HG02981 (cell line): ENCODE measurements at regions not wholly inside any gene's neighbourhood (a gene's known extent, or its start where the extent isn't known, plus 50 kb on each side); places are given as distances from the start of the nearest gene placed in this dataset.
"Not testable (repeated sequence)": the region's sequence is repeated elsewhere in the genome, so short reads cannot be mapped to it uniquely, and the experiment has no call there.

ENCODE experiments used
- ATAC-seq: cut with Tn5 transposase; IDR thresholded peaks from one replicate; pipeline ENCODE4 v1.9.1; 2021; ENCODE audit warnings: mild to moderate bottlenecking, moderate library complexity; ENCODE audit not compliant: unreplicated experiment

DNA sequence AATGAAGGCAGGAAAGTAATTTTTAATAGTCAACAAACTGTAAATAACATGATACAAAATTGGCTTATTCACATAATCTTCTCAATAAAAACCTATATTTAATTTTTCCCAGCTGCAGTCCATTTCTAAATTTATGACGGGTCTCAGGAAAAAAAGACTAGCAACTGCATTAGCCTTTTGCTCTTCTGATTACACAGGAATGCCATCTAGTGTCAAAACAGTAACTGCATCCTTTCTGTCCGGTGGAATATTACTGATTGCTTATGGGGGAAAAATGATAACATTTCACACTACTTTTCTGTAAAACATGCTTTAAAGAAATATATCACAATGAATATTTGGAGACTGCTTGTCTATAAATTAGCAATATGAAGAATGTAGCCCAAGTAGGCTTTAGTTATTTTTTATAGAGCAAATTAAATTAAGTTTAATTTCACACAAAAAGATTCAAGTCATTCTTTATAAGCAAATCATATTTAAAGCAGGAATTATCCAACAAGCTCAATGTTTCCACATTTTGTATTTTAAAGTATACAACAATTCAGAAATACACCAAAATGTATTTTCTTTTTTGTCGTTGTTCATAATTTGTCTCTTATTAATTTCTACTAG, 534.7 kb downstream of the CDH10 start:
- no peak for ATAC-seq

DNA sequence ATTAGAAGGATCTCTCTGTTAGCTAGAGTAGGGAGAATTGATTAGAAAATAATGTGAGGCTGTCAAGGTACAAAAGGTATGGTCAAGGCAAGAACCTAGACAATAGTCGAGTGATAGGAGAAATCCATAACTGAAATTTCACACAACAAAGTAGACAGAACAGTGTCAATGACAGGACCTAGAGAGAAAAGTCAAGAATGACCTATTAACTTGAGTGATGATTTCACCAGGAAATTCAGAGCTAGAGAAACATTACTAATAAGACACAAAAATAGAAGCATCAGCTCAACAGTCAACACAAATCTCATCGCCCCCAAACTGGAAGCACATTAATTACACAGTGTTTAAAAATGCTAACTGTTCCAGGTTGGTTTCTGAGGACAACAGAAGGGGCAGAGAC, 532.4 kb downstream of the CDH10 start:
- no peak for ATAC-seq

DNA sequence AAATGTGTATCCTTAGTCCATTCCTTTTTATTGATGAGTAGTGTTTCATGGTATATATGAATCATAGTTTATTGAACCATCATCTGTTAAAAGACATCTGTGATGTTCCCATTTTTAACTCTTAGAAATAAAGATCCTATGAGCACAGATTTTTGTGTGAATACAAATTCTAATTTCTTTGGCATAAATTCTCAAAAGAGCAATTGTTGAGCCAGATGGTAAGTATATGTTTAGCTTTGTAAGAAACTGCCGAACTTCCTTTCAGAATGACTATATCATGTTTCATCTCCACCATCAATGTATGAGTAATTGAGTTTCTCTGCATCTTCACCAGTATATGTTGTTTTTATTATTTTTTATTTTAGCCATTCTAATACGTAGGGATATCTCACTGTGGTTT, 526.4 kb downstream of the CDH10 start:
- ATAC-seq, result no peak

DNA sequence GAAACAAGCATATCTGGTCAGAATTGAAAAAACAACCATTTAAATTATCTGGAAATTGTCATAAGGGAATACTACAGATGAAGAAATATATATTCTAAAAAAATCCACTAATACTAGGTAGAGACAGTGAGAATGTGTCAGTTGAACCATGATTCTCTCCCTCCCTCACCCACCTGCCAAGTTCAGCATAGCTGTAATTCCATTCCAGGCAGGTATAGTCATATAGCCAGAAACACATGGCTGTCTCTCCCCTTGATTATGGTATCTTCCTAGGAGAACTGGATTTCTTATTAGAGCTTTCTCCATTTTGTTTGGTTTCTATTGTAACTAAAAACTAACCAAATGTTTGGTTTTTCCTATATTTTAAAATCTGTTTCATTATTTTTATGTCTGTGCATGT, 509.2 kb downstream of the CDH10 start:
- no peak for ATAC-seq

DNA sequence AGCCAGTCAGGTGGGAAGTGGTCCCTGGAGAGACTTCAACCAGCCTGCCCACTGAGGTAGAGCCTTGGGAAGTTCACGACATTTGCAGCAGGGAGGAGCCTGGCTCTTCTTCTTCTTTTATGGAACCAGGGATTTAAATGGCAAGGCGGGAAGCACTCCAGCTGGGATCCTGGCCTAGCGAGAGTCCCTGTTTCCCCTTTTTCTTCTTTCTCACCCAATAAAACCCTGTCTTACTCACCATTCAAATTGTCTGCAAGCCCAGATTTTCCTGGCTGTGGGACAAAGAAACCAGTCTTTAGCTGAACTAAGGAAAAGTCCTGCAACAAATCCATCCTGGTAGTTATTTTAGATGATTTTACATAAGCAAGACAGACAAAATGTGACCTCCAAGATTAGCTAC, 503.7 kb downstream of the CDH10 start:
- ATAC-seq, result no peak

DNA sequence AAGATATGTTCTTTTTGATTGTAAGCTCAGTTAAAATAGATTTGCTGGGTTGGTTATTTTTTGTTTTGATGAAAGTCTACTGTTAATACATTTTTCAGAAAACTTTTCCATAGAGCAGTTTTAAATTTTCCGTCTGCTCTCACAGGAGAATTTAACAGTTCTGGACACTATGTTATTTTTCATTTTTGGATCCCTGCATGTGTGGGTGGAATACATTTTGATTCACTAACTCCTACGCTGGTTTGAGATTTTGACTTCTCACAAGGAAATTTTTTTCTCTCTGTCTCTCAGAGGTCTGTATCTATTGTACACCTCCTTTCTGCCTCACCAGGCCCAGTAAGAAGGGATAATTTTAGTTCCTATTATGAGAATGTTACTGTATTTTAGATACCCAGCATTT, 502.4 kb downstream of the CDH10 start:
- no peak for ATAC-seq

DNA sequence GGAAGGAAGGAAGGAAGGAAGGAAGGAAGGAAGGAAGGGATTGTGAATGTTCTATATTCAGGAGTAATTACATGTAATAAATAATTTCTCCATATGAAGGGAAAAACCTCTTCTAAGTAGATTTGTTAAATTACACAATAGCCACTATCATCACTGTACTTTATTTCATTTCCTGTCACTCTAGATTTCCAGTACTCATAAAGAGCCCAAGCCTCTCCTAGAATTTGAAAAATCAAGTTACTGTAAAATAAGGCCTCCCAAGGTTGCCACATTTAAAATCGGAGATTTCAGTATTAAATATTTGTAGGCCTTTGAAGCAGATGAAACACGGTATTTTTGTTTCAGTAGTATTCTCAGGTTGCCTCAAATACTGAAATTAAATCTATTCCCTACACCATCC, 499.0 kb downstream of the CDH10 start:
- ATAC-seq, result no peak

DNA sequence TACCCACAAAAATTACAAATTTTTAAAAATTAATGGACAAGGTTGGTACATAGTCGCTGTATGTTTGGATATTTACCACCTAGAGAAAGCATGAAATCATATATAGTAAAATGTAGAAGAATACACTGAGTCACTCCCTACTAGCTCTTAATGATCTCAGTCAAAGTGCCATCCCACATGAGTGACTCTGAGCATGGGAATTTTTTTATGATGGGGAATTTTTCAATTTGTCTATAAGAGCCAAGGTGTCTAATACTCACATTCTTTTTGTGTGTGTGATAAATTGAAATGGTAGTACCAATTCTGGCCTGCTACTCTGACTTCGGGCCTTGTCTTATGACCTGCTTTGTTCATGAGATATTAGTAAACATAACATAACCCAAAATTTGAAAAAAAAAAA, 483.2 kb downstream of the CDH10 start:
- ATAC-seq, result no peak

DNA sequence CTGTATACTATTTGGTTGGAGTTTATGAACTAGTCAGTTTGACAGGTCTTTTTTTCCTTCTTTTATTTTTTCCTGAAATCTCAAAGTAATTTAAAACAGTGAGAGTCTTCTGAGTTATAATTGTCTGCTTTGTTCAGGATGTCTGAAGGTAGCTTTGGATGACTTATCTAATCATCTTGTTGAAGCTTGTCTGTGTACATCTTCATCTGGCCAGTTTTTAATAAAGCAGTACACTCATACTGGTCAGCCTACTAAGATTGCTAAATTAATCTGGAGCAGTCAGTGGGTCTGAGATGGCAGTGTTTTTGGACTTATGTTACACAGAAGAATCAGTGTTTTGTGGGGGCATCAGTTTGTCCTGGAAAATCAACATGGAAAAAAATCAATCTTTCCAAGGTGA, 482.4 kb downstream of the CDH10 start:
- no peak for ATAC-seq

DNA sequence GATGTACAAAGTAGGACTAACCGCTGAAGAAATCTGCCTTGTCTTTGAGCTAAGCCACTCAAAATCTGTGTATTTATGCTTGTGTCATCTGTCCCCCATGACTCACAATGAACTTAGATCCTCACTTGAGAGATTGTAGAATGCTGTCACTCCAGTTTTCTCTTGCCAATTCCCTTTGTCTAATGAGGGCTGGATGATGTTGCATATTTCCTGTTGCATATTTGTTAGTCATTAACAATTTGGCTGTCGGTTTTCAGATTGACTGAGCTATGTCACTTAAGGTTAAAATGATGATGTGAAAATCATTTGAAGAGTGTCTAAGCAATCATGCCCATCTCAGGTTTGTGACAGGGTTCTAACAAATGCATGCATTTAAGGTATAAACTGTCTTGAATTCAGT, 481.7 kb downstream of the CDH10 start:
- no peak for ATAC-seq

DNA sequence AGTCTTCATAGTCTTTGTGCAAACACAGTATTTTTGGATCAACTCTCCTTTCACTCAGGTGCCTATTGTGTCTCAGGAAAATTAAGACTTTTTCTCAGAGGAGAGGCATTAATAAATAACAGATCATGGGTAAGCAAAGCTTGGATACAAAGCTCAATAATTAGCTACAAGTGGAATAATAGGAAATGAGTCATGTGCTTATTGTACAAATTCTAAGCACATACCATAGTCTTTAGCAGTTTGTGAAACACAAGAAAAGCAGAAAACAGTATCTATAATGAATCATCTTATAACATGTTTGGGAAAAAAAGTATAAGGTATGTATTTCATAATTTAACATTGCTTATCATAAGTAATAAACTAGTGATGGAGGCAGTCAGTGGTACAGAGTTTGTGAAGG, 477.0 kb downstream of the CDH10 start:
- no peak for ATAC-seq

DNA sequence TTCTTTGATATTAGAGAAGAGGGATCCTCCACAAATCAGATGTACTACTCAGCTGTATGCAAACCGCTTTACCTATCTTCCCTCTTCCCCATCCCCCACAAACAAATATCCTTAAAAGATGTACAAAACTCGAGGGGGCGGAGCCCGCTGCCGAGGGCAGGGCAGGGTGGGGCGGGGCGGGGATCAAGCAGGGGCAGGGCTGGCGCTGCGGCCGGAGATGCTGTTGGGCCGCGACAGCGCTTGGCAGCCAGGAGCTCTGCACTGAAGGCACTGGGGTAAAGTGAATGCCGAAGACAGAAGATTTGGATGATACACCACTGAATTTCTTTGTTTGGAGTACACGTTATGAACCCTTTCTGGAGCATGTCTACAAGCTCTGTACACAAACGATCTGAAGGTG, 474.8 kb downstream of the CDH10 start:
- no peak for ATAC-seq

DNA sequence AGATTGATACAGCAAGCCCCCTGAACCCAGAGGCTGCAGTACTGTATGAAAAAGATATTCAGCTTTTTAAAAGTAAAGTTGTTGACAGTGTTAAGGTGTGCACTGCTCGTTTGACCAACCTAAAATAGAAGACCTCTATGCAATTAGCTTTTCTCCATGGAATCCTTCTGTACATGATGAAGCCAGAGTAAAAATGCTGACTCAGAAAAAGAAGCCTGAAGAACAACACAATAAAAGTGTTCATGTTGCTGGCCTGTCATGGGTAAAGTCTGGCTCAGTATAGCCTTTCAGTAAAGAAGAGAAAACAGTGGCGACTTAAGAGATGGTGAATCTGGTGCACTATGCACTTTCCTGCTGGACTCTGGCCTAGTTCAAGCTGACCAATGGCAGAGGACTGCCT, 473.8 kb downstream of the CDH10 start:
- not testable (repeated sequence) for ATAC-seq

DNA sequence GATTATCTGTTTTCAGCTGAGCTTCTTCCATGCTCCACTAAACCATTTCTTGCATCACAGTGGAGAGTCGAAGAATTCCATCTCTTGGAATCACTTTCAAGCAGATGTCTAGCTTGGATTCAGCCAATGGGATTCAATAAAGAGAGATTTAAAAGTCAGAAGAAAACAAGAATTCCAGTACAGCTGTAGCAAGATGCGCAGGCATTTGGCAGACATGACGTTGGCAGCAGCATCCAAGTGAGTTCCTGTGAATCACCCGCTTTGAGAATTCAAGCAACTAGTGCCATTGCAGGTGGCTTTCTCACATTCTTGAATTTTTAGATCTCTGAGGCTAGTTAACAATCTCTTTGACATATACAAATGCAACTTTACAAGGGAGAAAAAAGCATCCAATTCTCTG, 467.0 kb downstream of the CDH10 start:
- ATAC-seq, result no peak

DNA sequence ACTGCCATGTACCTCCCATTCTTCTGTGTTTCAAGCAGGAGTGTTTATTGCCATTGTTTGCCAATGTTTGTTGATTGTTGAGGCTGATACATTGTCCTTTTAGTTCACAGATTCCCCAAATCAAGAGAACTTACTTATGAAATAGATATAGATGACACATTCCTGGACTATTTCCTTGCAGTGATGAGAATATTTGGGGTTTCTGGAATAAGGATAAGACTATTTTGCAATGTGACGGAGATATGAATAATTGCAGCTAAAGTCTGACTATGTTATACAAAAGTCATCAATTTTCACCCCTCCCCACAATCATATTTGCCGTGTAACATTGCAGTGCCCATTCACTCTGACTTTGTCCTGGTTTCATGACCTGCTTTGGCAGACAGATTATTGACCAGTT, 460.8 kb downstream of the CDH10 start:
- ATAC-seq, result no peak

DNA sequence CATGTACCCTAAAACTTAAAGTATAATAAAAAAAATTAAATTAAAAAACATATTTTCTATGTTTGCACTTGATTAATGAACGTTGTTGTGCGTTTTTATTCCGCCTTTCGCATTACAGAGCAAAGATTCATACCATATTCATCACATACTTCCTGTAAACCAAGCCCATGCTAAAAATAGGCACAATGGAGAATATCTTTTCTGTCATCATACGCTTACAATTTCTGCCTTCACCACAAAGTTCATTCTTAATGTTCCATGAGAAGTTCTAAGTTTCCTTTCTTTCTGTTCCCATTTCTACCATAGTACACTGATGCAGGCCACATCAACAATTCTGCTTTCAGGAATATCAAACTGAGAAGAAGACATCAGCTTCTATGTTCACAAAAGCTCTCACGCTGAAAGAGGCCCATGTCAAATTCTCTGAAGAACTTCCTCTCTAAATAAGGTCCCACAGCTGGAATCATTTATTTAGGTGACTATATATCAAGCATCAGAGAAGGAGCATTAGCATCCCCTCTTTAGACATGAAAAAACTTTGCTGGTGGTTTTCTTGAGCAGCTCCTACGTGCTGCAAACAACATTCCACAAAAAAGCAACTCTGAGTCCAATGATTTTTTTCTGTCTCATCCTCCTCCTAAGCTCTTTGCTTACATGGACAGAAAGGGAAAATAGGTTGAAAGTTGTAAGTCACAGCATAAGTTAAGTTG, 456.4 kb downstream of the CDH10 start:
- no peak for ATAC-seq

DNA sequence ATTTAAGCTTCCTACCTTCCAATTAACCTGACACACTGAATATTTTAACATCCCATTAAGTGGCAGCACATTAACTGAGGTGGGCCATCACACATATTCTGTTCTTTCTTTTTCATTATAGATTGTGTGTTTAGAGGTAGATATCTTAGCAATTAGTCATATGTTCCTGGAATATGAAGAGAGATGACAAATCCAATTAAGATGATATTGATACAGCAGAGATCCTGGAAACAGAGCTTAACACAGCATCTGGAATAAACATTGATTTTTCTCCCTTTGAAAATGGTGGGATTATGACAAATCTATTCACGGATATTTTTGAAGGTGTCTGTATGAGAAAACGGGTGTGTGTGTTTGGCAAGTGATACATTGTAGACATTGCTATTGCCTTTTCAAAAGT, 448.0 kb downstream of the CDH10 start:
- no peak for ATAC-seq

DNA sequence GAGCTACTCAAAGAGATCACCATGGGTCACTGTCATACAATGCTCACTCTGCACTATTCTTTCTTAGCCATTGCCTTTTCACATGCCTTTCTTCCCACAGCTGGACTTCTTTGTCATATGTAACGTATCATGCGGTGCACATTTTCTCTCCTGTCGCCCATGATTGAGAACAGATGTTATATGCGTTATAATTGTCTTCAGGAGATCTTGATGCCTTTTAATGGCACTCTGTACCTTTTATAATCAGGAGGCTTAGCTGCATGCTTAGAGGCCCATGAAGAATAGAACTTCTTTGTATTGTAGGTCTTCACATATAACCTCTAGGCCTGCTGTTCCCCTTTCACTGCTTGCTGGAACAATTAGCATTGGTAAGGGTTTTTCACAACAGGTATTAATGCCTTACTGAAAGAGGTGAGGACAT, 436.1 kb downstream of the CDH10 start:
- ATAC-seq, result no peak

DNA sequence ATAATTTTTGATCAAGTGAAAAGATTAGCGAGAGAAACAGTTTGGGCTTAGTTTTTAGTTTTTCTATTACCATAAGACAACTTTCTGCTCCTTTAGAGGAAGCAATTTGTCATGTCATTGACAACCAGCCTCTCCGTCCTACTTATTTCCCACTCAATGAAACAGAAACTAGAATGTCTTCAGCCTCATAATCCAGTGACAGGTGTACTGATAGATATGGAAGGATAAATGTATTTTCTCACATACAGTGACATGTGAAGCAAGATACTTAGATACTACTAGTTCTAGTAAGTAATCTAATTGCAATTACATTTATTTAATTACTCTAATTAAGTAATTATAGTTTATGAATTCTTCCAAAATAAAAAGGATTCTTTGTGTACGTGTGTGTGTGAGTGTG, 429.7 kb downstream of the CDH10 start:
- no peak for ATAC-seq

DNA sequence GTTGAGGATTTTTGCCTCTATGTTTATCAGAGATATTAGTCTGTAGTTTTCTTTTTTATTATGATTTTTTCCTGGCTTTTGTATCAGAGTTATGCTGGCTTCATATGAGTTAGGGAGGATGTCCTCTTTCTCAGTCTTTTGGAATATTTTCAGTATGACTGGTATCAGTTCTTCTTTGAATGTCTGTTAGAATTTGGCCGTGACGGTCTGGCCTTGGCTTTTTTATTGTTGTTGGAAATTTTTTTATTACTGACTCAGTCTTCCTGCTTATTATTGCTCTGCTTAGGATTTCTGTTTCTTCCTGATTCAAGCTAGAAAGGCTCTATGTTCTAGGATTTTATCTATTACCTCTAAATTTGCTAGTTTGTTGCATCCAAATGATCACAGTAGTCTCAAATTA, 421.9 kb downstream of the CDH10 start:
- no peak for ATAC-seq

DNA sequence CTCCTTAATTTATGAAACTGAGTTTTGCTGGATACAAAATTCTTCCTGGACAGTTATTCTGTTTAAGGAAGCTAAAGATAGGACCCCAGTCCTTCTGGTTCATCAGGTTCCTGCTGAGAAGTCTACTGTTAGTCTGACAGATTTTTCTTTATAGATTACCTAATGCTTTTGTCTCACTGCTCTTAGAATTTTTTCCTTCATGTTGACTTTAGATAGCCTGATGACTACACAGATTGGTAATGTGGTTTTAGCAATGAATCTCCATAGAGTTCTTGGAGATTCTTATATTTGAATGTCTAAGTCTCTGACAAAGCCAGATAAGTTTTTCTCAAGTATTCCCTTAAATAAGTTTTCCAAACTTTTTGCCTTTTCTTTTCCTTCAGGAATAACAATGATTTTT, 419.7 kb downstream of the CDH10 start:
- ATAC-seq, result no peak

DNA sequence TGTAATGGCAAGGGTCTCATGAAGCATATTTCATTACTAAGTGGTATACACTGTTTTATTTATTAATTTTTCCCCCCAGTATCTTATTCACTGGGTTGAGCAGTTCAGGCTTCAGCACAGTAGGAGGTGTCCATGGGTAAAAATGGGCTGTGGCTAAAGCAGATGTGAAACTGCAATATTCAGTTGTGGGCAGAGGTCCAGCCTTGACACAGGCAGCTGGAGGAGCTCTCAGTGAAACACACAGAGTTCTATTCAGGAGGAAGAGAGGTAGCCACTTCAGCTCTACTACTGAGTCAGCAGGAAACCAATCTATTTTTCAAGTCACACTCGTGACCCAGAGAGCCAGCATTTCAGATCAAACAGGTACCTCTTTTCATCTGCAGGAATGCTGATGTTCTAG, 418.3 kb downstream of the CDH10 start:
- ATAC-seq, result no peak

DNA sequence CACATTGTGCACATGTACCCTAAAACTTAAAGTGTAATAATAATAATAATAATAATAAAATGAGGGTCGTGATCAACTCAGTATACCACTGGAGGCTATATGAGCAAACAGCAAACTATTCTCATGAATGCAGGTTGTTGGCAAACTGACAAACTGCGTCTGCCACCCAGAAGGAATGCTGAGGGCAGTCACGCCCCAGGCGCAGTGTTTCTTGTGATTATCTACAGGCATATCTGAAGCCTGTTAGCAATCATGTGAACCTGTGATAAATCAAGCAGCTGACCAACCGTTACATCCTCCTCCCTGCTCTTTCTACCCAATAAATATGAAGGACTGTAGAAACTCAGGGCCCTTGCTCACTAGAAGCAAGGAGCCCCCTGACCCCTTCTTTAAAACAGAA, 416.9 kb downstream of the CDH10 start:
- ATAC-seq, result not testable (repeated sequence)
